Mammary epithelial cell (primary cell): ENCODE measurements at regions not wholly inside any gene's neighbourhood (a gene's known extent, or its start where the extent isn't known, plus 50 kb on each side); places are given as distances from the start of the nearest gene placed in this dataset.

Source experiments
- EZH2 ChIP-seq: IDR thresholded peaks from 2 replicates; pipeline ENCODE4 v1.6.1; 2012; ENCODE audit warnings: low read length, inconsistent platforms, borderline replicate concordance
- TF ChIP-seq, protein P1 (sequence below), 2 donors: IDR thresholded peaks in 1 of 2; conservative IDR thresholded peaks in 1 of 2; 2 replicates each; pipeline ENCODE4 v1.5.1; 2011 to 2012; ENCODE audit warnings: inconsistent platforms in 2 of 2, low read length in 2 of 2, mild to moderate bottlenecking in 2 of 2, control low read depth in 1 of 2, low read depth in 1 of 2; ENCODE audit not compliant: insufficient read depth in 1 of 2; ENCODE audit errors: extremely low read depth in 1 of 2

DNA sequence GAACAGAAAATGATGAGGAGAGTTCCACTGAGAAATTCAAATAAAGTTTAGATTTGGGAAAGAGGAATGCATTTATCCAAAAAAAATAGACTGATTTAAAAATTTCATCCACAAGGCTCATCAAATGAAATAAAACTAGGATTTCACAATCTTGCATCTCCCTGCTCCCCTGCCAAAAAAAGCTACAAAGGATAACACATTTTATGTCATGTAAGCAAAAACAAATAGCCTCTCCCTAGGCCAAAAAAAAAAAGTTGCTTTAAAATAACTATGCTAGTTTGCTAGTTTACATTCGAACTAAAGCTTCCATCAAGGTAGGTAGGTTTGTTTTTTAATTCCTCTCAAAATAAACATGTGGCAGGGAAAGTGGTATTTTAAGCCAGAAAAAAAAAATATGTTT is 465.5 kb upstream of the ID2 start:
- TF ChIP-seq, protein P1, sequence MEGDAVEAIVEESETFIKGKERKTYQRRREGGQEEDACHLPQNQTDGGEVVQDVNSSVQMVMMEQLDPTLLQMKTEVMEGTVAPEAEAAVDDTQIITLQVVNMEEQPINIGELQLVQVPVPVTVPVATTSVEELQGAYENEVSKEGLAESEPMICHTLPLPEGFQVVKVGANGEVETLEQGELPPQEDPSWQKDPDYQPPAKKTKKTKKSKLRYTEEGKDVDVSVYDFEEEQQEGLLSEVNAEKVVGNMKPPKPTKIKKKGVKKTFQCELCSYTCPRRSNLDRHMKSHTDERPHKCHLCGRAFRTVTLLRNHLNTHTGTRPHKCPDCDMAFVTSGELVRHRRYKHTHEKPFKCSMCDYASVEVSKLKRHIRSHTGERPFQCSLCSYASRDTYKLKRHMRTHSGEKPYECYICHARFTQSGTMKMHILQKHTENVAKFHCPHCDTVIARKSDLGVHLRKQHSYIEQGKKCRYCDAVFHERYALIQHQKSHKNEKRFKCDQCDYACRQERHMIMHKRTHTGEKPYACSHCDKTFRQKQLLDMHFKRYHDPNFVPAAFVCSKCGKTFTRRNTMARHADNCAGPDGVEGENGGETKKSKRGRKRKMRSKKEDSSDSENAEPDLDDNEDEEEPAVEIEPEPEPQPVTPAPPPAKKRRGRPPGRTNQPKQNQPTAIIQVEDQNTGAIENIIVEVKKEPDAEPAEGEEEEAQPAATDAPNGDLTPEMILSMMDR (conservative IDR thresholded peaks at IDR 0.05 in 1 of 2, IDR thresholded peaks at IDR 0.05 in 1 of 2; ENCODE audit: extremely low read depth in 1 of 2, insufficient read depth in 1 of 2, low read depth in 1 of 2, low read length in 2 of 2) = no peak
- no peak for TF ChIP-seq EZH2
